GM23338 (cell line): ENCODE measurements at regions not wholly inside any gene's neighbourhood (a gene's known extent, or its start where the extent isn't known, plus 50 kb on each side); places are given as distances from the start of the nearest gene placed in this dataset.

Source experiments
- CREB1 ChIP-seq: fragments of 250-450 bp; sonication (Bioruptor Pico); IDR thresholded peaks from 2 replicates; pipeline ENCODE4 v1.5.0; 2020; ENCODE audit warnings: low read depth, mild to moderate bottlenecking, moderate library complexity
- EZH2 ChIP-seq: fragments of 200-600 bp; sonication (generic); IDR thresholded peaks from one replicate; pipeline ENCODE4 v1.8.0; 2017; ENCODE audit warnings: antibody characterized with exemption, mild to moderate bottlenecking, low read depth; ENCODE audit not compliant: unreplicated experiment
- EZH2phosphoT487 ChIP-seq: fragments of 200-600 bp; sonication (generic); IDR thresholded peaks from one replicate; pipeline ENCODE4 v1.8.1; 2018; ENCODE audit warnings: antibody characterized with exemption; ENCODE audit not compliant: unreplicated experiment
- NANOG ChIP-seq: IDR thresholded peaks from 2 replicates; pipeline ENCODE4 v1.6.1; 2016; ENCODE audit warnings: antibody characterized with exemption, borderline replicate concordance
- POLR2AphosphoS5 ChIP-seq: IDR thresholded peaks from 2 replicates; pipeline ENCODE4 v1.6.1; 2016; ENCODE audit warnings: antibody characterized with exemption, low read depth
- STAT1 ChIP-seq: IDR thresholded peaks from one replicate; pipeline ENCODE4 v1.6.1; 2016; ENCODE audit warnings: antibody characterized with exemption; ENCODE audit not compliant: unreplicated experiment
- ZNF331 ChIP-seq: fragments of 250-450 bp; sonication (Bioruptor Pico); IDR thresholded peaks from 2 replicates; pipeline ENCODE4 v1.5.0; 2020; ENCODE audit warnings: low read depth, mild to moderate bottlenecking, moderate library complexity
- TF ChIP-seq, protein P1 (sequence below), 2 experiments: fragments of 200-600 bp in 1 of 2; sonication (generic) in 1 of 2; conservative IDR thresholded peaks; 2 replicates each; pipeline versions ENCODE4 v1.5.1 to v1.6.1; 2016 to 2017; ENCODE audit warnings: antibody characterized with exemption in 2 of 2, low read depth in 2 of 2, mild to moderate bottlenecking in 2 of 2, moderate library complexity in 1 of 2
- TF ChIP-seq, protein P2 (sequence below): IDR thresholded peaks from one replicate; pipeline ENCODE4 v1.6.1; 2018; ENCODE audit warnings: antibody characterized with exemption; ENCODE audit not compliant: unreplicated experiment
- TF ChIP-seq, protein P3 (sequence below): fragments of 250-450 bp; sonication (Bioruptor Pico); IDR thresholded peaks from 2 replicates; pipeline ENCODE4 v1.5.0; 2020; ENCODE audit warnings: mild to moderate bottlenecking, moderate library complexity

DNA sequence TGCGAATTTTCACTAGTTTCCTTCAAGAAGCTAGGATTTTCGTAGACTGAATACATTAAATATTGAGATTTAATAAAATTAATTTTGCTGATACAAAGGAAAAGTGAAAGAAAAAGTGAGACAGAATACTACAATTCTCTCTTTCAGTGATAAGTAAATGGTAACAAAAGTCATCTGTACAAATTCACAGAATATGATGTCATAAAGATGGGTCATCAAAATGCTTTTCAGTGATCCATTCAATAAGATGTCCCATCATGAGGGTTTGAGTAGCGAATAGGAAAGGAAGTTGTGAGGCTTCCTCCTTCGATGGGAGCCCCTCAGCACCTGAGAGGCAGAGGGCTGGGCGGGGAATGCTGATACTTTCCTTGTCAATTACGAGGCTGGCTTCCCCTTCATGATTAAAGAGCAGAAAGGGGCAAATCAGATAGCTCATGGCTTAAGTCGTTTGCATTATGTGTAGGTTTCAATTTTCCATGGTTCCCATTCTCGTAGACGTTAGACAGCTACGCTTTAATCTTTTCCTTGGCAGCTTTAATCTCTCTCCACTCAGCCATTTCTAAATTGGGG is 108.8 kb upstream of the SORBS2 start:
- TF ChIP-seq, protein P1, sequence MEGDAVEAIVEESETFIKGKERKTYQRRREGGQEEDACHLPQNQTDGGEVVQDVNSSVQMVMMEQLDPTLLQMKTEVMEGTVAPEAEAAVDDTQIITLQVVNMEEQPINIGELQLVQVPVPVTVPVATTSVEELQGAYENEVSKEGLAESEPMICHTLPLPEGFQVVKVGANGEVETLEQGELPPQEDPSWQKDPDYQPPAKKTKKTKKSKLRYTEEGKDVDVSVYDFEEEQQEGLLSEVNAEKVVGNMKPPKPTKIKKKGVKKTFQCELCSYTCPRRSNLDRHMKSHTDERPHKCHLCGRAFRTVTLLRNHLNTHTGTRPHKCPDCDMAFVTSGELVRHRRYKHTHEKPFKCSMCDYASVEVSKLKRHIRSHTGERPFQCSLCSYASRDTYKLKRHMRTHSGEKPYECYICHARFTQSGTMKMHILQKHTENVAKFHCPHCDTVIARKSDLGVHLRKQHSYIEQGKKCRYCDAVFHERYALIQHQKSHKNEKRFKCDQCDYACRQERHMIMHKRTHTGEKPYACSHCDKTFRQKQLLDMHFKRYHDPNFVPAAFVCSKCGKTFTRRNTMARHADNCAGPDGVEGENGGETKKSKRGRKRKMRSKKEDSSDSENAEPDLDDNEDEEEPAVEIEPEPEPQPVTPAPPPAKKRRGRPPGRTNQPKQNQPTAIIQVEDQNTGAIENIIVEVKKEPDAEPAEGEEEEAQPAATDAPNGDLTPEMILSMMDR (conservative IDR thresholded peaks at IDR 0.05; ENCODE audit: low read depth in 2 of 2): no peak
- no peak for TF ChIP-seq EZH2phosphoT487
- TF ChIP-seq, protein P2, sequence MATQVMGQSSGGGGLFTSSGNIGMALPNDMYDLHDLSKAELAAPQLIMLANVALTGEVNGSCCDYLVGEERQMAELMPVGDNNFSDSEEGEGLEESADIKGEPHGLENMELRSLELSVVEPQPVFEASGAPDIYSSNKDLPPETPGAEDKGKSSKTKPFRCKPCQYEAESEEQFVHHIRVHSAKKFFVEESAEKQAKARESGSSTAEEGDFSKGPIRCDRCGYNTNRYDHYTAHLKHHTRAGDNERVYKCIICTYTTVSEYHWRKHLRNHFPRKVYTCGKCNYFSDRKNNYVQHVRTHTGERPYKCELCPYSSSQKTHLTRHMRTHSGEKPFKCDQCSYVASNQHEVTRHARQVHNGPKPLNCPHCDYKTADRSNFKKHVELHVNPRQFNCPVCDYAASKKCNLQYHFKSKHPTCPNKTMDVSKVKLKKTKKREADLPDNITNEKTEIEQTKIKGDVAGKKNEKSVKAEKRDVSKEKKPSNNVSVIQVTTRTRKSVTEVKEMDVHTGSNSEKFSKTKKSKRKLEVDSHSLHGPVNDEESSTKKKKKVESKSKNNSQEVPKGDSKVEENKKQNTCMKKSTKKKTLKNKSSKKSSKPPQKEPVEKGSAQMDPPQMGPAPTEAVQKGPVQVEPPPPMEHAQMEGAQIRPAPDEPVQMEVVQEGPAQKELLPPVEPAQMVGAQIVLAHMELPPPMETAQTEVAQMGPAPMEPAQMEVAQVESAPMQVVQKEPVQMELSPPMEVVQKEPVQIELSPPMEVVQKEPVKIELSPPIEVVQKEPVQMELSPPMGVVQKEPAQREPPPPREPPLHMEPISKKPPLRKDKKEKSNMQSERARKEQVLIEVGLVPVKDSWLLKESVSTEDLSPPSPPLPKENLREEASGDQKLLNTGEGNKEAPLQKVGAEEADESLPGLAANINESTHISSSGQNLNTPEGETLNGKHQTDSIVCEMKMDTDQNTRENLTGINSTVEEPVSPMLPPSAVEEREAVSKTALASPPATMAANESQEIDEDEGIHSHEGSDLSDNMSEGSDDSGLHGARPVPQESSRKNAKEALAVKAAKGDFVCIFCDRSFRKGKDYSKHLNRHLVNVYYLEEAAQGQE: no peak
- TF ChIP-seq, protein P3, sequence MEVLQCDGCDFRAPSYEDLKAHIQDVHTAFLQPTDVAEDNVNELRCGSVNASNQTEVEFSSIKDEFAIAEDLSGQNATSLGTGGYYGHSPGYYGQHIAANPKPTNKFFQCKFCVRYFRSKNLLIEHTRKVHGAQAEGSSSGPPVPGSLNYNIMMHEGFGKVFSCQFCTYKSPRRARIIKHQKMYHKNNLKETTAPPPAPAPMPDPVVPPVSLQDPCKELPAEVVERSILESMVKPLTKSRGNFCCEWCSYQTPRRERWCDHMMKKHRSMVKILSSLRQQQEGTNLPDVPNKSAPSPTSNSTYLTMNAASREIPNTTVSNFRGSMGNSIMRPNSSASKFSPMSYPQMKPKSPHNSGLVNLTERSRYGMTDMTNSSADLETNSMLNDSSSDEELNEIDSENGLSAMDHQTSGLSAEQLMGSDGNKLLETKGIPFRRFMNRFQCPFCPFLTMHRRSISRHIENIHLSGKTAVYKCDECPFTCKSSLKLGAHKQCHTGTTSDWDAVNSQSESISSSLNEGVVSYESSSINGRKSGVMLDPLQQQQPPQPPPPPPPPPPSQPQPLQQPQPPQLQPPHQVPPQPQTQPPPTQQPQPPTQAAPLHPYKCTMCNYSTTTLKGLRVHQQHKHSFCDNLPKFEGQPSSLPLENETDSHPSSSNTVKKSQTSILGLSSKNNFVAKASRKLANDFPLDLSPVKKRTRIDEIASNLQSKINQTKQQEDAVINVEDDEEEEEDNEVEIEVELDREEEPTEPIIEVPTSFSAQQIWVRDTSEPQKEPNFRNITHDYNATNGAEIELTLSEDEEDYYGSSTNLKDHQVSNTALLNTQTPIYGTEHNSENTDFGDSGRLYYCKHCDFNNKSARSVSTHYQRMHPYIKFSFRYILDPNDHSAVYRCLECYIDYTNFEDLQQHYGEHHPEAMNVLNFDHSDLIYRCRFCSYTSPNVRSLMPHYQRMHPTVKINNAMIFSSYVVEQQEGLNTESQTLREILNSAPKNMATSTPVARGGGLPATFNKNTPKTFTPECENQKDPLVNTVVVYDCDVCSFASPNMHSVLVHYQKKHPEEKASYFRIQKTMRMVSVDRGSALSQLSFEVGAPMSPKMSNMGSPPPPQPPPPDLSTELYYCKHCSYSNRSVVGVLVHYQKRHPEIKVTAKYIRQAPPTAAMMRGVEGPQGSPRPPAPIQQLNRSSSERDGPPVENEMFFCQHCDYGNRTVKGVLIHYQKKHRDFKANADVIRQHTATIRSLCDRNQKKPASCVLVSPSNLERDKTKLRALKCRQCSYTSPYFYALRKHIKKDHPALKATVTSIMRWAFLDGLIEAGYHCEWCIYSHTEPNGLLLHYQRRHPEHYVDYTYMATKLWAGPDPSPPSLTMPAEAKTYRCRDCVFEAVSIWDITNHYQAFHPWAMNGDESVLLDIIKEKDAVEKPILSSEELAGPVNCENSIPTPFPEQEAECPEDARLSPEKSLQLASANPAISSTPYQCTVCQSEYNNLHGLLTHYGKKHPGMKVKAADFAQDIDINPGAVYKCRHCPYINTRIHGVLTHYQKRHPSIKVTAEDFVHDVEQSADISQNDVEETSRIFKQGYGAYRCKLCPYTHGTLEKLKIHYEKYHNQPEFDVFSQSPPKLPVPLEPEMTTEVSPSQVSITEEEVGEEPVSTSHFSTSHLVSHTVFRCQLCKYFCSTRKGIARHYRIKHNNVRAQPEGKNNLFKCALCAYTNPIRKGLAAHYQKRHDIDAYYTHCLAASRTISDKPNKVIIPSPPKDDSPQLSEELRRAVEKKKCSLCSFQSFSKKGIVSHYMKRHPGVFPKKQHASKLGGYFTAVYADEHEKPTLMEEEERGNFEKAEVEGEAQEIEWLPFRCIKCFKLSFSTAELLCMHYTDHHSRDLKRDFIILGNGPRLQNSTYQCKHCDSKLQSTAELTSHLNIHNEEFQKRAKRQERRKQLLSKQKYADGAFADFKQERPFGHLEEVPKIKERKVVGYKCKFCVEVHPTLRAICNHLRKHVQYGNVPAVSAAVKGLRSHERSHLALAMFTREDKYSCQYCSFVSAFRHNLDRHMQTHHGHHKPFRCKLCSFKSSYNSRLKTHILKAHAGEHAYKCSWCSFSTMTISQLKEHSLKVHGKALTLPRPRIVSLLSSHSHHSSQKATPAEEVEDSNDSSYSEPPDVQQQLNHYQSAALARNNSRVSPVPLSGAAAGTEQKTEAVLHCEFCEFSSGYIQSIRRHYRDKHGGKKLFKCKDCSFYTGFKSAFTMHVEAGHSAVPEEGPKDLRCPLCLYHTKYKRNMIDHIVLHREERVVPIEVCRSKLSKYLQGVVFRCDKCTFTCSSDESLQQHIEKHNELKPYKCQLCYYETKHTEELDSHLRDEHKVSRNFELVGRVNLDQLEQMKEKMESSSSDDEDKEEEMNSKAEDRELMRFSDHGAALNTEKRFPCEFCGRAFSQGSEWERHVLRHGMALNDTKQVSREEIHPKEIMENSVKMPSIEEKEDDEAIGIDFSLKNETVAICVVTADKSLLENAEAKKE (CRISPR knock-in tag): no peak
- TF ChIP-seq CREB1 (CRISPR knock-in tag): no peak
- no peak for TF ChIP-seq EZH2
- TF ChIP-seq POLR2AphosphoS5: no peak
- no peak for TF ChIP-seq STAT1
- no peak for TF ChIP-seq NANOG
- TF ChIP-seq ZNF331: no peak
